ENCODE measurements at regions not wholly inside any gene's neighbourhood (a gene's known extent, or its start where the extent isn't known, plus 50 kb on each side); places are given as distances from the start of the nearest gene placed in this dataset.

- Histone ChIP-seq H2AK5ac (ENCODE audit: low read depth, low read length) (no peak overlapping the region), H3K27ac (replicated peaks; ENCODE audit: low read length) (no peak overlapping the region), H3K4me2 (ENCODE audit: insufficient read depth, low read length, poor library complexity, severe bottlenecking) (no peak overlapping the region), H3K4ac (ENCODE audit: low read length) (no peak overlapping the region), H3K23ac (ENCODE audit: low read depth, low read length, poor library complexity) (no peak overlapping the region), H4K91ac (ENCODE audit: low read depth, low read length, poor library complexity) (no peak overlapping the region), H3K79me1 (ENCODE audit: low read depth, low read length) (no peaks in the 10 kb centered on the region), H3K9me3 (replicated peaks in 1 of 2; ENCODE audit: control insufficient read depth in 2 of 2, insufficient read depth in 1 of 2, low read depth in 1 of 2, low read length in 2 of 2) (peaks cover 0 to 5% of the 10 kb centered on the region in 2 donors), H3K4me3 (ENCODE audit: low read length in 2 of 2) (no peak overlapping the region), H2BK120ac (ENCODE audit: low read depth, low read length) (no peak overlapping the region), H3K36me3 (replicated peaks in 1 of 2; ENCODE audit: control insufficient read depth in 2 of 2, insufficient read depth in 2 of 2, low read length in 2 of 2) (no peaks in the 10 kb centered on the region), H2BK15ac (ENCODE audit: low read length) (no peak overlapping the region), H3K9ac (ENCODE audit: low read depth, low read length, poor library complexity) (no peak overlapping the region), H4K8ac (ENCODE audit: low read depth, low read length) (no peak overlapping the region), H3K27me3 (ENCODE audit: control insufficient read depth in 3 of 3, insufficient read depth in 3 of 3, low read depth in 1 of 3, low read length in 3 of 3) (no peaks in the 10 kb centered on the region), H2AFZ (ENCODE audit: low read length) (no peak overlapping the region), H2BK12ac (ENCODE audit: low read length) (no peak overlapping the region), H3K14ac (ENCODE audit: low read length) (no peak overlapping the region), H3K18ac (ENCODE audit: low read length) (no peak overlapping the region), H2BK5ac (ENCODE audit: low read length) (no peak overlapping the region), H3K4me1 (ENCODE audit: control insufficient read depth in 2 of 2, insufficient read depth in 1 of 2, low read depth in 1 of 2, low read length in 2 of 2) (peaks cover 0 to 10% of the 10 kb centered on the region in 2 donors)
- no CpG with 5 or more reads among the region's 2 CpGs for WGBS, 2 donors (ENCODE audit: extremely low coverage in 2 of 2, insufficient read length in 2 of 2, insufficient replicate concordance in 1 of 2)
- DNase-seq (ENCODE audit: low spot score): no peak
These were observed 124.4 kb downstream of the SLIT2 start for GRCh38 chr4:20376070-20376469.

- Histone ChIP-seq H3K79me1 (ENCODE audit: low read depth, low read length) (no peaks in the 10 kb centered on the region), H4K8ac (ENCODE audit: low read depth, low read length) (no peak overlapping the region), H3K18ac (ENCODE audit: low read length) (no peak overlapping the region), H2BK15ac (ENCODE audit: low read length) (no peak overlapping the region), H4K91ac (ENCODE audit: low read depth, low read length, poor library complexity) (no peak overlapping the region), H2AFZ (ENCODE audit: low read length) (no peak overlapping the region), H3K4me1 (ENCODE audit: control insufficient read depth in 2 of 2, insufficient read depth in 1 of 2, low read depth in 1 of 2, low read length in 2 of 2) (peaks cover 0 to 10% of the 10 kb centered on the region in 2 donors), H3K9me3 (replicated peaks in 1 of 2; ENCODE audit: control insufficient read depth in 2 of 2, insufficient read depth in 1 of 2, low read depth in 1 of 2, low read length in 2 of 2) (peaks cover 0 to 5% of the 10 kb centered on the region in 2 donors), H3K4ac (ENCODE audit: low read length) (no peak overlapping the region), H3K4me2 (ENCODE audit: insufficient read depth, low read length, poor library complexity, severe bottlenecking) (no peak overlapping the region), H2BK120ac (ENCODE audit: low read depth, low read length) (no peak overlapping the region), H2AK5ac (ENCODE audit: low read depth, low read length) (no peak overlapping the region), H3K9ac (ENCODE audit: low read depth, low read length, poor library complexity) (no peak overlapping the region), H3K27ac (replicated peaks; ENCODE audit: low read length) (no peak overlapping the region), H3K27me3 (ENCODE audit: control insufficient read depth in 3 of 3, insufficient read depth in 3 of 3, low read depth in 1 of 3, low read length in 3 of 3) (no peaks in the 10 kb centered on the region), H3K23ac (ENCODE audit: low read depth, low read length, poor library complexity) (no peak overlapping the region), H2BK5ac (ENCODE audit: low read length) (no peak overlapping the region), H2BK12ac (ENCODE audit: low read length) (no peak overlapping the region), H3K36me3 (replicated peaks in 1 of 2; ENCODE audit: control insufficient read depth in 2 of 2, insufficient read depth in 2 of 2, low read length in 2 of 2) (no peaks in the 10 kb centered on the region), H3K14ac (ENCODE audit: low read length) (no peak overlapping the region), H3K4me3 (ENCODE audit: low read length in 2 of 2) (no peak overlapping the region)
- no peak for DNase-seq (ENCODE audit: low spot score)
- no CpG with 5 or more reads among the region's 1 CpG for WGBS, 2 donors (ENCODE audit: extremely low coverage in 2 of 2, insufficient read length in 2 of 2, insufficient replicate concordance in 1 of 2)
These were observed 126.5 kb downstream of the SLIT2 start for GRCh38 chr4:20378181-20378580.

GRCh38 chr4:20381005-20381404 lies 129.3 kb downstream of the SLIT2 start:
- no peak overlapping the region for H3K18ac ChIP-seq (ENCODE audit: low read length)
- no peaks in the 10 kb centered on the region for H3K79me1 ChIP-seq (ENCODE audit: low read depth, low read length)
- no peak overlapping the region for H2BK15ac ChIP-seq (ENCODE audit: low read length)
- no peak for DNase-seq (ENCODE audit: low spot score)
- H2BK12ac ChIP-seq (ENCODE audit: low read length): no peak overlapping the region
- no peak overlapping the region for H3K4me3 ChIP-seq (ENCODE audit: low read length in 2 of 2)
- no peak overlapping the region for H3K4ac ChIP-seq (ENCODE audit: low read length)
- peaks cover 0 to 5% of the 10 kb centered on the region in 2 donors for H3K9me3 ChIP-seq (replicated peaks in 1 of 2; ENCODE audit: control insufficient read depth in 2 of 2, insufficient read depth in 1 of 2, low read depth in 1 of 2, low read length in 2 of 2)
- H2BK5ac ChIP-seq (ENCODE audit: low read length): no peak overlapping the region
- H4K8ac ChIP-seq (ENCODE audit: low read depth, low read length): no peak overlapping the region
- no peaks in the 10 kb centered on the region for H3K36me3 ChIP-seq (replicated peaks in 1 of 2; ENCODE audit: control insufficient read depth in 2 of 2, insufficient read depth in 2 of 2, low read length in 2 of 2)
- H3K4me1 ChIP-seq (ENCODE audit: control insufficient read depth in 2 of 2, insufficient read depth in 1 of 2, low read depth in 1 of 2, low read length in 2 of 2): no peaks in the 10 kb centered on the region
- H2AK5ac ChIP-seq (ENCODE audit: low read depth, low read length): no peak overlapping the region
- H3K4me2 ChIP-seq (ENCODE audit: insufficient read depth, low read length, poor library complexity, severe bottlenecking): no peak overlapping the region
- H2AFZ ChIP-seq (ENCODE audit: low read length): no peak overlapping the region
- H3K23ac ChIP-seq (ENCODE audit: low read depth, low read length, poor library complexity): no peak overlapping the region
- H3K27me3 ChIP-seq (ENCODE audit: control insufficient read depth in 3 of 3, insufficient read depth in 3 of 3, low read depth in 1 of 3, low read length in 3 of 3): no peaks in the 10 kb centered on the region
- H3K9ac ChIP-seq (ENCODE audit: low read depth, low read length, poor library complexity): no peak overlapping the region
- no peak overlapping the region for H3K14ac ChIP-seq (ENCODE audit: low read length)
- no peak overlapping the region for H2BK120ac ChIP-seq (ENCODE audit: low read depth, low read length)
- no CpG with 5 or more reads among the region's 9 CpGs for WGBS, 2 donors (ENCODE audit: extremely low coverage in 2 of 2, insufficient read length in 2 of 2, insufficient replicate concordance in 1 of 2)
- H3K27ac ChIP-seq (replicated peaks; ENCODE audit: low read length): no peak overlapping the region
- no peak overlapping the region for H4K91ac ChIP-seq (ENCODE audit: low read depth, low read length, poor library complexity)

- H3K27me3 ChIP-seq (ENCODE audit: control insufficient read depth in 3 of 3, insufficient read depth in 3 of 3, low read depth in 1 of 3, low read length in 3 of 3): no peaks in the 10 kb centered on the region
- no peak overlapping the region for H3K4me3 ChIP-seq (ENCODE audit: low read length in 2 of 2)
- H3K23ac ChIP-seq (ENCODE audit: low read depth, low read length, poor library complexity): no peak overlapping the region
- no peak overlapping the region for H3K4me2 ChIP-seq (ENCODE audit: insufficient read depth, low read length, poor library complexity, severe bottlenecking)
- no peak overlapping the region for H3K14ac ChIP-seq (ENCODE audit: low read length)
- H2BK15ac ChIP-seq (ENCODE audit: low read length): no peak overlapping the region
- peaks cover 0 to 6% of the 10 kb centered on the region in 2 donors for H3K36me3 ChIP-seq (replicated peaks in 1 of 2; ENCODE audit: control insufficient read depth in 2 of 2, insufficient read depth in 2 of 2, low read length in 2 of 2)
- H2AK5ac ChIP-seq (ENCODE audit: low read depth, low read length): no peak overlapping the region
- no peak overlapping the region for H3K9ac ChIP-seq (ENCODE audit: low read depth, low read length, poor library complexity)
- H2BK5ac ChIP-seq (ENCODE audit: low read length): no peak overlapping the region
- H2BK12ac ChIP-seq (ENCODE audit: low read length): no peak overlapping the region
- H4K8ac ChIP-seq (ENCODE audit: low read depth, low read length): no peak overlapping the region
- no peak overlapping the region for H2BK120ac ChIP-seq (ENCODE audit: low read depth, low read length)
- H3K4me1 ChIP-seq (ENCODE audit: control insufficient read depth in 2 of 2, insufficient read depth in 1 of 2, low read depth in 1 of 2, low read length in 2 of 2): no peaks in the 10 kb centered on the region
- no peak overlapping the region for H3K4ac ChIP-seq (ENCODE audit: low read length)
- H3K27ac ChIP-seq (replicated peaks; ENCODE audit: low read length): no peak overlapping the region
- H3K9me3 ChIP-seq (replicated peaks in 1 of 2; ENCODE audit: control insufficient read depth in 2 of 2, insufficient read depth in 1 of 2, low read depth in 1 of 2, low read length in 2 of 2): no peaks in the 10 kb centered on the region
- DNase-seq (ENCODE audit: low spot score): no peak
- H2AFZ ChIP-seq (ENCODE audit: low read length): no peak overlapping the region
- no peak overlapping the region for H4K91ac ChIP-seq (ENCODE audit: low read depth, low read length, poor library complexity)
- no peaks in the 10 kb centered on the region for H3K79me1 ChIP-seq (ENCODE audit: low read depth, low read length)
- no peak overlapping the region for H3K18ac ChIP-seq (ENCODE audit: low read length)
These were observed 131.6 kb downstream of the SLIT2 start for GRCh38 chr4:20383283-20383682.

Data from neuronal stem cell (in vitro differentiated cells).